ENCODE measurements at regions not wholly inside any gene's neighbourhood (a gene's known extent, or its start where the extent isn't known, plus 50 kb on each side); places are given as distances from the start of the nearest gene placed in this dataset.

GRCh38 chr3:177710506-177710905 lies 513.2 kb upstream of the TBL1XR1 start:
- H3K27me3 ChIP-seq (ENCODE audit: insufficient read depth in 3 of 3, low read length in 2 of 3), result no peaks in the 10 kb centered on the region
- TF ChIP-seq, protein P1, sequence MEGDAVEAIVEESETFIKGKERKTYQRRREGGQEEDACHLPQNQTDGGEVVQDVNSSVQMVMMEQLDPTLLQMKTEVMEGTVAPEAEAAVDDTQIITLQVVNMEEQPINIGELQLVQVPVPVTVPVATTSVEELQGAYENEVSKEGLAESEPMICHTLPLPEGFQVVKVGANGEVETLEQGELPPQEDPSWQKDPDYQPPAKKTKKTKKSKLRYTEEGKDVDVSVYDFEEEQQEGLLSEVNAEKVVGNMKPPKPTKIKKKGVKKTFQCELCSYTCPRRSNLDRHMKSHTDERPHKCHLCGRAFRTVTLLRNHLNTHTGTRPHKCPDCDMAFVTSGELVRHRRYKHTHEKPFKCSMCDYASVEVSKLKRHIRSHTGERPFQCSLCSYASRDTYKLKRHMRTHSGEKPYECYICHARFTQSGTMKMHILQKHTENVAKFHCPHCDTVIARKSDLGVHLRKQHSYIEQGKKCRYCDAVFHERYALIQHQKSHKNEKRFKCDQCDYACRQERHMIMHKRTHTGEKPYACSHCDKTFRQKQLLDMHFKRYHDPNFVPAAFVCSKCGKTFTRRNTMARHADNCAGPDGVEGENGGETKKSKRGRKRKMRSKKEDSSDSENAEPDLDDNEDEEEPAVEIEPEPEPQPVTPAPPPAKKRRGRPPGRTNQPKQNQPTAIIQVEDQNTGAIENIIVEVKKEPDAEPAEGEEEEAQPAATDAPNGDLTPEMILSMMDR (IDR thresholded peaks at IDR 0.05), result no peak
- intact Hi-C loops (cut with DNase I), result no loop called here
- H3K9me3 ChIP-seq, result no peaks in the 10 kb centered on the region
- H3K4me1 ChIP-seq, result peaks cover 27% of the 10 kb centered on the region
- ATAC-seq, result no peak
- no peaks in the 10 kb centered on the region for H3K36me3 ChIP-seq (ENCODE audit: insufficient read depth in 1 of 2, low read depth in 1 of 2)
- no peak overlapping the region for H3K27ac ChIP-seq
- no peak overlapping the region for H3K4me3 ChIP-seq
- no peak for DNase-seq

DNA sequence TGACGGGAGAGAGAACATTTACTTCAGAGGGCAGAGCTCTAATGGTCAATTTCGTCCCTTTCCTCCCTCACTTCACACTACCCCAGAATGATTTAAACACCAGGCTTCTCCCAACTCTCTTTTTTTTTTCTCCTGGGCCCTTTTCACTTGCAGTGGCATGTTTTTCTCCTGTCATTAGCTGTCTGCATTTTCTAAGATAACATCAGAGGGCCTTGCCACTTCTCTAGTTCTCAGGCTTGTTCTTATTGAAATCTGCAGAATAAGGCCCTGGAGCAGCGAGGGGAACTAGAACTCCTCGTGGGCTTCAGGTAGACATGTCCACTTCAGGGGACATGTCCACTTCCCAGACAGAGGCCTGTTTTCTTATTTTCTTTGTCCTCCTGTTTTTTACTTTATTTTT lies 514.4 kb upstream of the TBL1XR1 start:
- H3K36me3 ChIP-seq (ENCODE audit: insufficient read depth in 1 of 2, low read depth in 1 of 2), result no peaks in the 10 kb centered on the region
- DNase-seq (no peak), ATAC-seq (no peak)
- H3K4me3 ChIP-seq, result no peak overlapping the region
- intact Hi-C loops (cut with DNase I), result no loop called here
- H3K27ac ChIP-seq, result no peak overlapping the region
- TF ChIP-seq, protein P1 (IDR thresholded peaks at IDR 0.05), result no peak
- no peaks in the 10 kb centered on the region for H3K9me3 ChIP-seq
- H3K4me1 ChIP-seq, result peaks cover 19% of the 10 kb centered on the region
- no peaks in the 10 kb centered on the region for H3K27me3 ChIP-seq (ENCODE audit: insufficient read depth in 3 of 3, low read length in 2 of 3)
- WGBS, 3 donors, result 89 to 94% (median 93%) methylated on average over 4 of the region's 4 CpGs

- intact Hi-C loops (cut with DNase I), result no loop called here
- no peaks in the 10 kb centered on the region for H3K36me3 ChIP-seq (ENCODE audit: insufficient read depth in 1 of 2, low read depth in 1 of 2)
- no peak overlapping the region for H3K4me3 ChIP-seq
- H3K27ac ChIP-seq, result no peak overlapping the region
- no peaks in the 10 kb centered on the region for H3K27me3 ChIP-seq (ENCODE audit: insufficient read depth in 3 of 3, low read length in 2 of 3)
- H3K9me3 ChIP-seq, result no peaks in the 10 kb centered on the region
- DNase-seq (no peak), ATAC-seq (peak in 2 of 4 donors; percentile 67 to 73)
- peaks cover 19% of the 10 kb centered on the region for H3K4me1 ChIP-seq
- TF ChIP-seq, protein P1 (IDR thresholded peaks at IDR 0.05), result no peak
- WGBS, 3 donors, result 28 to 59% (median 32%) methylated on average over 3 of the region's 3 CpGs
Observed at GRCh38 chr3:177713928-177714900, 516.9 kb upstream of the TBL1XR1 start.

DNA sequence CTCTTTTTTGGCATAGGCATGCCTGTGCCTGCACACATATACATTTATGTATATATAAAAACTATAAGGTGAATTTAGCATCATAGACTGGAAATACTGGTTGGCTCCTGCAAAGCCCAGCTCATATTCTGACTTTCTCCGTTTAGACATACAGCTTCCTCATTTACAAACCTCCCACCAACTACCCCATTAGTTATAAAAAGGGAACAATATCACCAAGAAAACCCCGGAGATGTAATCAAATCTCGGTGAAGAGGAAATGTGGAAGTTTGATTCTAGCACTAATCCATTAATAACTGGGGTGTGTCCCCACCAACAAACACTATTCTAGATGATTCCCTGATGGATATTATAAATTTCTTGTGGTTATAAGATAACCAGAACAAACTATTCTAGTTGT lies 517.7 kb upstream of the TBL1XR1 start:
- DNase-seq (no peak), ATAC-seq (no peak)
- intact Hi-C loops (cut with DNase I), result no loop called here
- H3K9me3 ChIP-seq, result no peaks in the 10 kb centered on the region
- H3K27ac ChIP-seq, result no peak overlapping the region
- H3K36me3 ChIP-seq (ENCODE audit: insufficient read depth in 1 of 2, low read depth in 1 of 2), result no peaks in the 10 kb centered on the region
- H3K27me3 ChIP-seq (ENCODE audit: insufficient read depth in 3 of 3, low read length in 2 of 3), result no peaks in the 10 kb centered on the region
- H3K4me3 ChIP-seq, result no peak overlapping the region
- peaks cover 19% of the 10 kb centered on the region for H3K4me1 ChIP-seq
- TF ChIP-seq, protein P1 (IDR thresholded peaks at IDR 0.05), result no peak
- WGBS, 3 donors, result 50 to 66% (median 54%) methylated on average over 3 of the region's 3 CpGs
